ENCODE measurements at regions not wholly inside any gene's neighbourhood (a gene's known extent, or its start where the extent isn't known, plus 50 kb on each side); places are given as distances from the start of the nearest gene placed in this dataset.

DNA sequence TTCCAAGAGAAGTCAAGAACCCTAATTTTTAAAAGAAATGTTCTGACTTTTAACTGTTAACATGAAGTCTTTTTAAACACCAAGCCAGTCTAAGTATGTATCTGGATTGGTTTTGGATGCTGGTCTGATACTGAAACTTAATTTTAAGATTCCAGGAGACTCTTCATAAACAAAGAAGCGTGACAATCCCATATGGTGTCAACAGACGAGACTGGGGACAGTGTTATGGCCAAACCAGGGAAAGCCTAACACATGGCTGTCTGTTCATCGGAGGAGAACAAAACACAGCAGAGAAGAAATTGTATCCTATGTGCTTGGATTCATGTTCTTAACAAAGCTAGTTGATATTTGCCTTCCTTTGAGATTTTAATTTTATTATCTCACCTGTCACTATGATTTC is 80.5 kb upstream of the UPP2 start:
- TF ChIP-seq PPARA (CRISPR knock-in tag; IDR thresholded peaks at IDR 0.05; ENCODE audit: borderline replicate concordance) (no peak), ZNF70 (CRISPR knock-in tag; IDR thresholded peaks at IDR 0.05) (no peak), ZC3H10 (CRISPR knock-in tag; IDR thresholded peaks at IDR 0.05) (no peak), SNAI2 (CRISPR knock-in tag; IDR thresholded peaks at IDR 0.05) (no peak)
